Panc1 (cell line): ENCODE measurements at regions not wholly inside any gene's neighbourhood (a gene's known extent, or its start where the extent isn't known, plus 50 kb on each side); places are given as distances from the start of the nearest gene placed in this dataset.

ENCODE experiments used
- ATAC-seq: fragments of 200-7000 bp; cut with Tn5 transposase; 2 replicates; pipeline ENCODE4 v1.9.1; 2020; ENCODE audit warnings: mild to moderate bottlenecking, moderate library complexity
- BruUV-seq: library from RNA; stranded (reverse); fragments of 400-500 nt; replicated peaks from 2 replicates; lab custom pipeline; 2021; lab: Mats Ljungman, UMichigan
- CTCF ChIA-PET: fragments of 300-600 bp; sonication (Branson Sonifier 250); formaldehyde crosslinking; loops from one replicate; lab custom pipeline; 2022; ENCODE audit warnings: antibody characterized with exemption; lab: Charles Lee
- POLR2A ChIA-PET: fragments of 300-600 bp; sonication (Branson Sonifier 250); formaldehyde crosslinking; loops from one replicate; lab custom pipeline; 2022; ENCODE audit warnings: antibody characterized with exemption; lab: Charles Lee
- DNase-seq: peaks from one replicate; pipeline ENCODE4 v3.0.0-alpha.2; 2010; ENCODE audit warnings: low read depth, low spot score
- H3K27ac ChIP-seq: 2 replicates; pipeline ENCODE4 v1.5.1; 2011; ENCODE audit warnings: mild to moderate bottlenecking, low read length, inconsistent platforms
- H3K27me3 ChIP-seq: fragments of 200-500 bp; sonication (Bioruptor generic); 2 replicates; pipeline ENCODE4 v1.6.0; 2014; ENCODE audit warnings: low read length, inconsistent platforms; ENCODE audit not compliant: control insufficient read depth, insufficient read depth
- H3K36me3 ChIP-seq: fragments of 200-500 bp; sonication (Bioruptor generic); 2 replicates; pipeline ENCODE4 v1.5.1; 2014; ENCODE audit warnings: inconsistent platforms, mild to moderate bottlenecking, low read length, moderate library complexity; ENCODE audit not compliant: control insufficient read depth, insufficient read depth
- H3K4me1 ChIP-seq: 2 replicates; pipeline ENCODE4 v1.5.1; 2011; ENCODE audit warnings: inconsistent platforms, mild to moderate bottlenecking, low read length, moderate library complexity; ENCODE audit not compliant: control insufficient read depth, insufficient read depth
- H3K4me3 ChIP-seq, 2 experiments: 2 replicates each; pipeline ENCODE4 v1.5.1; 2011 to 2012; ENCODE audit warnings: low read depth in 2 of 2, low read length in 2 of 2, mild to moderate bottlenecking in 2 of 2, inconsistent platforms in 1 of 2, moderate library complexity in 1 of 2
- H3K9me3 ChIP-seq: fragments of 200-500 bp; sonication (Bioruptor generic); 2 replicates; pipeline ENCODE4 v1.5.1; 2014; ENCODE audit warnings: low read depth, mild to moderate bottlenecking, inconsistent platforms, low read length, moderate library complexity; ENCODE audit not compliant: control insufficient read depth, insufficient read depth
- CTCF ChIP-seq: fragments of 450-650 bp; IDR thresholded peaks from 2 replicates; pipeline ENCODE4 v1.5.1; 2017; ENCODE audit warnings: mild to moderate bottlenecking
- POLR2AphosphoS5 ChIP-seq: IDR thresholded peaks from 2 replicates; pipeline ENCODE4 v1.6.1; 2012; ENCODE audit warnings: mild to moderate bottlenecking, low read depth, low read length, moderate library complexity
- REST ChIP-seq, 2 experiments: IDR thresholded peaks; 2 replicates each; pipeline ENCODE4 v1.6.1; 2011 to 2012; ENCODE audit warnings: low read depth in 2 of 2, control low read depth in 1 of 2, low read length in 1 of 2, mild to moderate bottlenecking in 1 of 2, moderate library complexity in 1 of 2; ENCODE audit not compliant: insufficient read depth in 1 of 2
- SIN3A ChIP-seq: IDR thresholded peaks from 2 replicates; pipeline ENCODE4 v1.6.1; 2012; ENCODE audit warnings: low read depth, mild to moderate bottlenecking, low read length, moderate library complexity, borderline replicate concordance; ENCODE audit not compliant: insufficient read depth
- TCF7L2 ChIP-seq: IDR thresholded peaks from 2 replicates; pipeline ENCODE4 v1.6.1; 2011; ENCODE audit warnings: mild to moderate bottlenecking, low read depth, low read length, inconsistent platforms
- in situ Hi-C: cut with HindIII; loops from 2 replicates; pipeline ENCODE4 v1.10.0; 2016; ENCODE audit warnings: low sequenced_read_pairs, low pct_unique_long_range_greater_than_20kb
- intact Hi-C: fragments of 100-400 bp; cut with micrococcal nuclease; formaldehyde crosslinking; loops from one replicate; pipeline ENCODE4 v1.10.0; 2022; ENCODE audit not compliant: unreplicated experiment

GRCh38 chr21:34022627-34023335 lies 50.6 kb upstream of the MRPS6 start:
- Histone ChIP-seq H3K4me3 (no peak overlapping the region), H3K27ac (peak overlapping the region; percentile 57), H3K4me1 (peaks cover 7% of the 10 kb centered on the region), H3K27me3 (no peaks in the 10 kb centered on the region), H3K9me3 (no peaks in the 10 kb centered on the region), H3K36me3 (no peaks in the 10 kb centered on the region)
- BruUV-seq, result no TSS peak
- TF ChIP-seq TCF7L2 (no peak), POLR2AphosphoS5 (no peak), CTCF (no peak), SIN3A (no peak), REST (IDR thresholded peaks at IDR 0.05; ENCODE audit: insufficient read depth in 1 of 2, low read depth in 2 of 2, low read length in 1 of 2) (no peak)
- ChIA-PET CTCF (no interaction called here), POLR2A (no interaction called here)
- DNase-seq (no peak), ATAC-seq (peak; percentile 74)
- in situ Hi-C loops (no loop called here), intact Hi-C loops (no loop called here)

- no peaks in the 10 kb centered on the region for H3K9me3 ChIP-seq
- no peaks in the 10 kb centered on the region for H3K27me3 ChIP-seq
- DNase-seq (no peak), ATAC-seq (no peak)
- no peaks in the 10 kb centered on the region for H3K36me3 ChIP-seq
- in situ Hi-C loops, result no loop called here
- H3K27ac ChIP-seq, result no peak overlapping the region; the same call in 1 of the 2 replicates
- BruUV-seq, result no TSS peak
- intact Hi-C loops, result no loop called here
- H3K4me3 ChIP-seq, result no peak overlapping the region
- CTCF ChIA-PET, result no interaction called here
- POLR2A ChIA-PET, result no interaction called here
- TF ChIP-seq REST (IDR thresholded peaks at IDR 0.05; ENCODE audit: insufficient read depth in 1 of 2, low read depth in 2 of 2, low read length in 1 of 2) (no peak), TCF7L2 (no peak), POLR2AphosphoS5 (no peak), CTCF (no peak), SIN3A (no peak)
- peaks cover 7% of the 10 kb centered on the region for H3K4me1 ChIP-seq
Observed at GRCh38 chr21:34021726-34022125, 51.7 kb upstream of the MRPS6 start.
